Esophagus squamous epithelium (tissue), 5 donors: ENCODE measurements at regions not wholly inside any gene's neighbourhood (a gene's known extent, or its start where the extent isn't known, plus 50 kb on each side); places are given as distances from the start of the nearest gene placed in this dataset.

Source experiments
- DNase-seq: peaks from one replicate; lab custom pipeline; 2025; lab: John Stamatoyannopoulos, UW
- H3K27ac ChIP-seq, 4 donors: fragments of 200-600 bp; sonication (generic); one replicate each; pipeline ENCODE4 v1.5.1; 2016 to 2019; ENCODE audit warnings: mild to moderate bottlenecking in 1 of 4
- H3K27me3 ChIP-seq, 4 donors: fragments of 200-600 bp; sonication (generic); 1 replicate in 3 of 4; 2 replicates in 1 of 4; pipeline versions ENCODE4 v1.5.1 to v1.6.0; 2017 to 2021; ENCODE audit warnings: antibody characterized with exemption in 1 of 4
- H3K36me3 ChIP-seq, 3 donors: fragments of 200-600 bp; sonication (generic); one replicate each; pipeline ENCODE4 v1.5.1; 2016 to 2019
- H3K4me1 ChIP-seq, 3 donors: fragments of 200-600 bp; sonication (generic); one replicate each; pipeline ENCODE4 v1.5.1; 2017 to 2019
- H3K4me3 ChIP-seq, 4 donors: fragments of 200-600 bp; sonication (generic); 1 replicate in 3 of 4; 2 replicates in 1 of 4; pipeline ENCODE4 v1.5.1; 2016 to 2019; ENCODE audit warnings: mild to moderate bottlenecking in 2 of 4, moderate library complexity in 1 of 4
- H3K9me3 ChIP-seq, 3 donors: fragments of 200-600 bp; sonication (generic); one replicate each; pipeline ENCODE4 v1.5.1; 2016 to 2019
- CTCF ChIP-seq, 6 experiments: fragments of 450-650 bp in 4 of 6; fragments of 200-600 bp in 2 of 6; sonication (generic) in 2 of 6; IDR thresholded peaks; one replicate each; pipeline ENCODE4 v1.5.1; 2016 to 2019; ENCODE audit warnings: antibody characterized with exemption in 6 of 6, mild to moderate bottlenecking in 4 of 6, moderate library complexity in 4 of 6
- POLR2A ChIP-seq, 4 donors: fragments of 450-650 bp; IDR thresholded peaks; one replicate each; pipeline ENCODE4 v1.6.1; 2017; ENCODE audit warnings: antibody characterized with exemption in 4 of 4, mild to moderate bottlenecking in 4 of 4, moderate library complexity in 3 of 4
- WGBS, 2 donors: methylation state at CpG; one replicate each; pipeline ENCODE4 v1.1.5; 2018; 5-methylcytosine and 5-hydroxymethylcytosine counted together
- intact Hi-C: fragments of 100-400 bp; cut with DNase I; formaldehyde crosslinking; loops from one replicate; pipeline ENCODE4 v1.15.0; 2022
- donor health status: DM: yes; HTN: yes; CAD: no.

GRCh38 chr21:38202811-38203210, 54.0 kb upstream of the KCNJ15 start:
- no peak for DNase-seq
- H3K27ac ChIP-seq = no peak overlapping the region
- intact Hi-C loops = no loop called here
- H3K9me3 ChIP-seq = no peaks in the 10 kb centered on the region
- no peaks in the 10 kb centered on the region for H3K36me3 ChIP-seq
- no peak overlapping the region for H3K4me3 ChIP-seq
- TF ChIP-seq POLR2A (IDR thresholded peaks at IDR 0.05) = no peak
- no peak for TF ChIP-seq CTCF (IDR thresholded peaks at IDR 0.05)
- no peaks in the 10 kb centered on the region for H3K4me1 ChIP-seq
- H3K27me3 ChIP-seq = peaks cover 0 to 28% (median 0%) of the 10 kb centered on the region in 4 donors

GRCh38 chr21:38203229-38203628, 53.6 kb upstream of the KCNJ15 start:
- Histone ChIP-seq H3K36me3 (no peaks in the 10 kb centered on the region), H3K4me1 (no peaks in the 10 kb centered on the region), H3K27ac (no peak overlapping the region), H3K4me3 (no peak overlapping the region), H3K9me3 (no peaks in the 10 kb centered on the region), H3K27me3 (peaks cover 0 to 32% (median 0%) of the 10 kb centered on the region in 4 donors)
- no peak for TF ChIP-seq POLR2A (IDR thresholded peaks at IDR 0.05)
- DNase-seq = no peak
- intact Hi-C loops = no loop called here
- WGBS, 2 donors = 75 to 100% methylated on average over 2 of the region's 7 CpGs

- Histone ChIP-seq H3K4me3 (no peak overlapping the region), H3K9me3 (peaks cover 0 to 15% (median 0%) of the 10 kb centered on the region in 3 donors), H3K36me3 (no peaks in the 10 kb centered on the region), H3K27ac (no peak overlapping the region), H3K4me1 (no peaks in the 10 kb centered on the region), H3K27me3 (peaks cover 0 to 58% (median 0%) of the 10 kb centered on the region in 4 donors)
- WGBS, 2 donors = 87 to 100% methylated on average over 1 to 3 of the region's 5 CpGs
- TF ChIP-seq CTCF (IDR thresholded peaks at IDR 0.05) (no peak), POLR2A (IDR thresholded peaks at IDR 0.05) (no peak)
- no peak for DNase-seq
- intact Hi-C loops = no loop called here
These were observed 50.9 kb upstream of the KCNJ15 start for GRCh38 chr21:38205940-38206339.

- H3K4me1 ChIP-seq = no peaks in the 10 kb centered on the region
- no peak overlapping the region for H3K4me3 ChIP-seq
- no peaks in the 10 kb centered on the region for H3K36me3 ChIP-seq
- TF ChIP-seq POLR2A (IDR thresholded peaks at IDR 0.05) (no peak), CTCF (IDR thresholded peaks at IDR 0.05) (no peak)
- H3K9me3 ChIP-seq = peaks cover 0 to 15% (median 0%) of the 10 kb centered on the region in 3 donors
- 88 to 96% methylated on average over 4 of the region's 10 CpGs for WGBS, 2 donors
- H3K27ac ChIP-seq = no peak overlapping the region
- peaks cover 0 to 58% (median 0%) of the 10 kb centered on the region in 4 donors for H3K27me3 ChIP-seq
- no peak for DNase-seq
- intact Hi-C loops = no loop called here
These were observed 50.1 kb upstream of the KCNJ15 start for GRCh38 chr21:38206646-38207045.
